ENCODE measurements at regions not wholly inside any gene's neighbourhood (a gene's known extent, or its start where the extent isn't known, plus 50 kb on each side); places are given as distances from the start of the nearest gene placed in this dataset.
"Not testable (repeated sequence)": the region's sequence is repeated elsewhere in the genome, so short reads cannot be mapped to it uniquely, and the experiment has no call there.

DNA sequence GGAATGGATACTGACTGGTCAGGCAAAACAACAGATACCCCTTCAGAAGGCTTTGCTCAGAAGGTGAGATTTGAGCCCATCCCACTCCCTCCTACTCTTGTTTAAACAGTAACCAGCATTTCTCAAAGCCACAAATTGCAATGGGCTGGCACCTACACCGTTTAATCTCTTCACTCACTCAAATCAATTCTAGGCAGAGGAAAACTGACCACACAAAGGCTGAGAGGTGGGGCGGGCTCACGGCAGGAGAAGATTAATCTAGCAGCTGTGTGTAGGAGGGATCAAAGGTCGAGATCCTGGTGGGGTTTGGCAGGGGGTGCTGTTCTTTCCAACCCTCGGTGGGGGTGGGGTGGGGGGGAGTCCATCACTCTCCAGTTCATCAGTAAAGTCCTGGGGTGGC is 622.4 kb downstream of the BCOR start:
- DNase-seq (ENCODE audit: low read depth, low spot score): no peak
- H3K27ac ChIP-seq: no peak overlapping the region

- H3K27ac ChIP-seq: no peak overlapping the region
Observed at GRCh38 chrX:39476604-39477021, 621.1 kb downstream of the BCOR start.

GRCh38 chrX:39477031-39477761 is 620.6 kb downstream of the BCOR start:
- H3K27ac ChIP-seq: no peak overlapping the region
- DNase-seq (ENCODE audit: low read depth, low spot score): no peak

More at GRCh38 chrX:39476604-39477021, 621.1 kb downstream of the BCOR start:
- DNase-seq (ENCODE audit: low read depth, low spot score): no peak

DNA sequence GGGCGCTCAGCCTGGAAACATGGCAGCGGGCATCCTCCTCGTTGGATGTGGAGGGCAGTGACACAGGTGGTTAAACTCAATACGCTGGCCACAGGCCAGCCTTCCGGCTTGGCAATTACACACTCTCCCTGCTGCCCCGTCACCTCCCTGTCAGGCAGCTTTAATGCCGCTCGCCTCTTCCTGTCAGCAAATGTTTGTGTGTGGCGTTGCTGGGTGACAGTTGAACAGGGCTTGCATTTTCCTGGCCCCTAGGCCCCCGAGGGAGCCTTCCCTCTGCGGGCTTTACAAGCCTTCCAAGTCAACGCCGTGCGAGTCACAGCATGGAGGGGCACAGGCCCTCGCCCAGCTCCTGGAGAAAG is 620.0 kb downstream of the BCOR start:
- no peak overlapping the region for H3K27ac ChIP-seq
- no peak for DNase-seq (ENCODE audit: low read depth, low spot score)

- DNase-seq (ENCODE audit: low read depth, low spot score): no peak
- H3K27ac ChIP-seq: no peak overlapping the region
Observed at GRCh38 chrX:39479856-39480255, 617.9 kb downstream of the BCOR start.

- H3K27ac ChIP-seq: no peak overlapping the region
- no peak for DNase-seq (ENCODE audit: low read depth, low spot score)
Observed at GRCh38 chrX:39480963-39481362, 616.8 kb downstream of the BCOR start.

DNA sequence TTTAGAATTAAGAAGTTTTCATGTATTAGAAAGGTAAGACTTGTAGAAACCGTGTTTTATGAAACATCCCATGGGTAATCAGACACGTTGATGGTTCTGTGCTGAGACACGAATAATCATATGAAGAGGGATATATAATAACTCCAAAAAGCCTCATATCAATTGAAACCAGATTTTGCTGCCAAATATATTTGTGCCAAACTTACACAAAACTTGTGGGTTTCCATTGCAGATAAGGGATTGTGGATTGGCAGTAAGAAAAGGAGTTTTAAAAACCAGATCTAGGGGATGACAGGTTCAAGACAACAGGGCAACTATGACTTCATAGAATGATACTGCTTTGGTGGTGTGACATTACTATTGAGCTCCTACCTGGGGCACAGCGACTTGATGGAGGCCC is 616.1 kb downstream of the BCOR start:
- no peak for DNase-seq (ENCODE audit: low read depth, low spot score)
- no peak overlapping the region for H3K27ac ChIP-seq

DNA sequence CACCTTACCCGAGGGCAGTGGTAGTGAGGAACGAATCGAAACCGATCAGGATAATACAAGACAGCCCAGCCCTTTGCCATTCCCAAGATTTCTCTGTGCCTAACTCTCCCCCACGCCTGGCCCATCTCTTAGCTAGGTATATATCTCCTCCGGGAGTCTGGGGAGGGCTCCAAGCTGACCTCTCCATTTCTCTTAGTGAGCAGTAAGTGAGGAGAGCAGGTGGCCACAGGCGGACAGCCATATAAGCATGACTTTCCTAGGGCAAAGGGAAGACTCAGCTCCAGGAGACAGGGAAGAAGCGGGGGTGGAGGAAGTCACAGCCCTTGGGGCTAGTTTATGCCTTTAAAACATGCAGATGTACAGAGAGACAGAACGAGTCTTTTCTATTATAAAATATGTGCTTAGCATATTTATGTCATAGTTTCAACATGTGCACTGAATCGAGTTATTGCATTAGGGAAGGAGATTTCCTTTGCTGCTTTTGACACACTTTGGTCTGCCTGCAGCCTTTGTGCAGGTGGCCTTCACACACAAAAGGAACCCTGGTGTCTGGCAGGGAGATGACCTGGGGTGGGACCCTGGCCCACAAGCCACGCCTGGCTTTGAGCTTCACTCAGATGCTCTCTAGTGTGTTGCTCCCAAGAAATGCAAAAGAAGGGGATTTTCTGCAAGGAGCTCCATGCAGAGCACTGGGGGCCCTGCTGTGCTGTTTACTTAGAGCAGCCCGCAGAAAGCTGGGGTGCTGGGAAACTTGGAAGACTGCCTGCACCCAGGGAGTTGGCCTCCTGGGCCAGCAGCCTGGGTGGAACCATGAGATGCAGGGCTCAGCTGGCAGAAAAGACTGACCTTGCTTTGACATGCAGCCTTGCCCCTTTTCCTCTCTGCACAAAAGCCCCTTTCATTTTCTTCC is 613.3 kb downstream of the BCOR start:
- H3K27ac ChIP-seq: no peak overlapping the region
- no peak for DNase-seq (ENCODE audit: low read depth, low spot score)

- no peak overlapping the region for H3K27ac ChIP-seq
- no peak for DNase-seq (ENCODE audit: low read depth, low spot score)
Observed at GRCh38 chrX:39487166-39487968, 610.4 kb downstream of the BCOR start.

- DNase-seq (ENCODE audit: low read depth, low spot score): no peak
Observed at GRCh38 chrX:39487969-39488330, 609.8 kb downstream of the BCOR start.

GRCh38 chrX:39491548-39492297 is 606.0 kb downstream of the BCOR start:
- DNase-seq (ENCODE audit: low read depth, low spot score): no peak
- H3K27ac ChIP-seq: no peak overlapping the region

More at GRCh38 chrX:39487969-39488330, 609.8 kb downstream of the BCOR start:
- H3K27ac ChIP-seq: no peak overlapping the region

DNA sequence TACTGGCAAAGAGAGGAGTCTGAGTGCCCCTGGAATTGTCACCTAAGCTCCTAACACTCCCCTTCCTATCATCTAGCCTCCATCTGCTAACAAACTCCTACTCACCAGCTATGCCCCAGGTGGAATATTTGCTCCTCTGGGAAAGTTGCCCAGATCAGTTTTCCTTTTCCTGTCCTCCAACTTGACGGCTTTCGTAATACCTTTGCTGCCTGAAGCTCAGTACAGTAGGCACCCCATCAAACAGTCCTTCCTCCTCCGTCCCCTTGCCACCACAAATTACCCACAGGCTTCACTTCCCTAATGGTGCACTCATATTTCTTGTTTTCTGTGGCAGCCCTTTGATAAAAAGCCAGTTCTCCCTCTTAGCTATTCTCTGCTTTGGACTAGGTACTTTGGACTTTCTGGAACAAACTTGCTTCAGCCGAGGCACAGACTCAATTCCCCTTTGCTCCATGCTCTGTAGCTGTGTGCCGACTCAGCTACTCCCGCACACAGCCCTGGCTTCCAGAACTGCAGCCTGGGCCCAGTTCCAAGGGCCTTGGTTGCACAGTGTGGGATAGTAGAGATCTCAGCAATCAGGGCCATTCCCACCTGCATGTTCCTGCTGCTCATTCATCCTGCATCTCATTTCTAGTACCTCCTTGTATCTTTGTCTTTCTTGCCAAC is 605.1 kb downstream of the BCOR start:
- DNase-seq (ENCODE audit: low read depth, low spot score): no peak

DNA sequence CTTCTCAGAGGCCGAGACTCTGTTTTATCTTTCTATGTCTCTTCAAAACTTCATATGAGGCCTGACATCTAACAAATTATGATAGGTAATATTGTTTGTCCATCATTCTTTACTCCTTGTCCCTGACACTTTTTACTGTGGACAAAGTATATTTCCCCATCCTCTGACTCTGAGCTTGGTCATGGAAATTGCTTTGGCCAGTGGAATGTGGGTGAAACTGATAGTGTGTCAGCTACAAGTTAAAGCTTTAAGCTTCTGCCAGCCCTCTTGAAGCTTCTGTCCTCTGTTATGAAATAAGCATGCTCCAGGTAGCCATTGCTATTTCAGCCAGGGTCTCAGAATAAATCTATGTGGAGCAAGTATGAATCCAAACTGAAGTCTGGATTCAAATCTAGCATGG is 604.6 kb downstream of the BCOR start:
- H3K27ac ChIP-seq: no peak overlapping the region
- DNase-seq (ENCODE audit: low read depth, low spot score): no peak

More for the DNA sequence above, 605.1 kb downstream of the BCOR start:
- no peak overlapping the region for H3K27ac ChIP-seq

- not testable (repeated sequence) for H3K27ac ChIP-seq; DNase-seq (ENCODE audit: low read depth, low spot score)
Observed at GRCh38 chrX:39497117-39497516, 600.6 kb downstream of the BCOR start.

DNA sequence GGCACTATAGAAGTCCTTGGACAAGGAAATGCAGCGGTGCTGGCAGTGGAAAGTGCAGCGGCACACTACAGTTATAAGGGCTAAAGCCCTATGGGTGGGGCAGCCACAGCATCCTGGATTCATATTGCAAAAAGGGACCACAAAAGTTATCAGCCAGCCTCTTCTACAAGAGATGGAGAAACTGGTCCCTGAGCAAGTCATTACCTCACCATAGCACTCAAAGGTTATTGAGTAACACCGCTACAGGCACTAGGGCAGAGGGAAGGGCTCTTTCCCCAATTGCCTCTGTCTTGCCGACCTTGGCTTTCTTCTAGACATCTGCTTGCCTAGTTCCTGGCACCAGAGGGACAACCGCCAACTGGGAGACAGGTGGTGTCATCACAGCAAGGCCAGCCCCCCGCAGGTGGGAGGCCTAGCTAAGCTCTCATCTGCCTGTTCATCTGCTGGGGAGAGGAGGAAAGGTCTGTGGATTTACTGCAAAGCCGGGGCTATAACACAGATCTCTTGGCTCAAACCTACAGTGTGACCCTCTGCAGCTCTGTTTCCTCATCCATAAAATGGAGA is 600.0 kb downstream of the BCOR start:
- no peak overlapping the region for H3K27ac ChIP-seq
- DNase-seq (ENCODE audit: low read depth, low spot score): no peak

DNA sequence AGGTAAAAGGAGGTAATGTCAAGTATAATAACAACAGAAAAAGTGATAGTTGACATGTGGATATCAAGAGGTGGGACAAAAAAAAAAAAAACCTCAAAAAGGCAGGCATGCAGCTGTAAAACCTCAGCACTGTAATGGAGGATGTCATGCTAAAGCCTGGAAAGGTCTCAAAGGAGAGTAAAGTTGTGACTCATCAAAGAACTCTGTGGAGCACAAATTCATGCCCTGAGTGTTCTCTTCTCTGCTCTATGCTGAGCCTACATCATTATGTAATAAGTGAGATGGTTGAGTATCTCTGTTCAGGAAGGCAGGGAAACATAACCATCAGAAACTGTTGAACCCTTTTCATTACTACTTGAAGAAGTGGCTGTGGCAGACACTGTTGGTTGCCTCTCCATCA is 597.8 kb downstream of the BCOR start:
- no peak overlapping the region for H3K27ac ChIP-seq
- DNase-seq (ENCODE audit: low read depth, low spot score): no peak

GRCh38 chrX:39501822-39502221 is 595.9 kb downstream of the BCOR start:
- no peak for DNase-seq (ENCODE audit: low read depth, low spot score)
- no peak overlapping the region for H3K27ac ChIP-seq

GRCh38 chrX:39502486-39502885 is 595.3 kb downstream of the BCOR start:
- no peak for DNase-seq (ENCODE audit: low read depth, low spot score)

GRCh38 chrX:39504227-39504626 is 593.5 kb downstream of the BCOR start:
- no peak overlapping the region for H3K27ac ChIP-seq
- DNase-seq (ENCODE audit: low read depth, low spot score): no peak

More at GRCh38 chrX:39502486-39502885, 595.3 kb downstream of the BCOR start:
- no peak overlapping the region for H3K27ac ChIP-seq
